ENCODE measurements at regions not wholly inside any gene's neighbourhood (a gene's known extent, or its start where the extent isn't known, plus 50 kb on each side); places are given as distances from the start of the nearest gene placed in this dataset.

DNA sequence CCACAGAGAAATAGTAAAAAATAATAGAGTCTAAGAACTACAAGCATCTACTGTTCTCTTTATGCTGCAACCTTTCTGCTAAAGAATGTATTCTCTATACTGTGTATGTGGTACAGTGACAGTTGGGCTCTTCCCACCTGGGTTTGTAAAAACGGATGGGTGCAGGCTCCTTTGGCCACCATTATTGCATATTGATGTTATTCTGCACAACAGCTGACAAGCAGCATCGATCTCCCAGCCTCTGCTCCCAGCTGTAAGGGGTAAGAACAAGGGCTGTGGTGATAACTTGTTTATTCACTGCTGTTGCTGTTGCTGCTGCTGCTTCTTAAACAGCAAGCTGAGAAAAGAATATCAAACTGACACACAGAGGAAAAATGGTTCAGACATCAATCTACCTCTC, 56.1 kb downstream of the KCNRG start:
- no peak for DNase-seq (ENCODE audit: low read depth in 2 of 2)

DNA sequence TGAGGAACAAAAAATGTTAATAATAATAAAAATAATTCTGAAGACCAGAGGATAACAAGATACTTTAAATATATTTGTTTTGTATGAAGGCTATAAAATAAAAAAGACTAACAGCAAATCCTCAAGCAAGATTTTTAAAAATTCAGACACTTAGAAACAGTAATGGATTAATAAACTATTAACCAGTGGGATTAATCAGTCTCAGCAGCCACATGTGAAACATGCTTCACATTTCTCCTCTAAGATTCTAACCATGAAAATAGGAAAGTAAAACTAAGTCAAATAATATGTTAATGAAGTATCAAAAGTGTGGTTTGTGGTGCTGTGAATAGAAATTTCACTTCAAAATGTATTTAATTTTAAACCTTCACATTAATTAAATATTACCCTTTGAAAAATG, 57.4 kb downstream of the KCNRG start:
- DNase-seq (ENCODE audit: low read depth in 2 of 2), result no peak

- no peak for DNase-seq (ENCODE audit: low read depth in 2 of 2)
Observed at GRCh38 chr13:50073340-50073739, 58.1 kb downstream of the KCNRG start.

DNA sequence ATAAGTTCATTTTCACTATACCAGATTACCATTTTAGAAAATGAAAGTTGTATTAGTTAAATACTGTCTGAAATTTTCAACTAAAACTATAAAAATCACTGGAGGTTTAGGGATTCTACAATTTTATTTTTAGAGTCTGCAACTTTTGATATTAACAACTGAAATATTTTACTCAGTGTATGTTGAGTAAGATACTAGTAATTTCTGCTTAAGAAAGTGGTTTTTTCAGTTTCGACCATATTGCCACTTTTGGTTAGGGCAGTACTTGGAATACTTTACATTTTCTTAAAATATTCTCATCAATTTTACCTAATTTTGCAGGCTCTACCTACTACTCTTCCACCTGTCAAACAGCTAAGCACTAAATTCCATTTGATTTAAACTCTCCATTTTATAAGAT, 59.6 kb downstream of the KCNRG start:
- DNase-seq (ENCODE audit: low read depth in 2 of 2), result no peak

- no peak for DNase-seq (ENCODE audit: low read depth in 2 of 2)
Observed at GRCh38 chr13:50075619-50076097, 60.4 kb downstream of the KCNRG start.

GRCh38 chr13:50077431-50077830, 62.2 kb downstream of the KCNRG start:
- no peak for DNase-seq (ENCODE audit: low read depth in 2 of 2)

- DNase-seq (ENCODE audit: low read depth in 2 of 2), result no peak
Observed at GRCh38 chr13:50078231-50078894, 63.1 kb downstream of the KCNRG start.

DNA sequence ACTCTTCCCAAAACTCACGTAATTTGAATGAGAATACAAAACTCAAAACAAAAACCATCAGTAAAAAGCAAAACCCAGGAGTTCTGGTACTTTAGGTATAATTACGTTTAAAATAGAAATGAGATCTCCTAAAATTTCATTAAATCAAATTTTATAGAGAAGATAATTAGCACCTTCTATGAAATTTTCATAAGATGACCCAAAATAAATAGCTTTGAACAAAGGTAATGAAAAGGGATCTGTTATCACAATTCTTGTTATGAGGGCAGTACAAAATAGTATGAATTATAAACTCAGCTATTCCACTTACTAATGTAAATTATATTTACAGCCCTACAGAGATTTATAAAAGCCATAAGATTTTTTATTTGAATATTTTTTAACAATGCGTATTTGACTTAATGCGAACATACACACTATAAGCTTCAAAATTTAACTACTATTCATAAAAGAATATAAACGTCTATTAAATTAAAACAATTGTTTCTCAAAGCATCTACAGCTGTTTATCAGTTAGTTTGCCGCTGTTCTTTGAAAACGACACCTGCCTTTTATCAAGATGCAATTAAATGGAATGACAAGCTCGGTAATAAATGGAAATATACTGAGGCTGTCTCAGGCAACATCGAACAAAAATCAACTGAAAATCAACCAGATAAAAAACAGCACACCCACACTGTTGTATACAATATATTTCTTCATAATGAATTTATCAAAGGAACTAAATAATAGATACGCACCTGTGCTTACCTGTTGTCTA, 63.8 kb downstream of the KCNRG start:
- DNase-seq (ENCODE audit: low read depth in 2 of 2), result no peak

DNA sequence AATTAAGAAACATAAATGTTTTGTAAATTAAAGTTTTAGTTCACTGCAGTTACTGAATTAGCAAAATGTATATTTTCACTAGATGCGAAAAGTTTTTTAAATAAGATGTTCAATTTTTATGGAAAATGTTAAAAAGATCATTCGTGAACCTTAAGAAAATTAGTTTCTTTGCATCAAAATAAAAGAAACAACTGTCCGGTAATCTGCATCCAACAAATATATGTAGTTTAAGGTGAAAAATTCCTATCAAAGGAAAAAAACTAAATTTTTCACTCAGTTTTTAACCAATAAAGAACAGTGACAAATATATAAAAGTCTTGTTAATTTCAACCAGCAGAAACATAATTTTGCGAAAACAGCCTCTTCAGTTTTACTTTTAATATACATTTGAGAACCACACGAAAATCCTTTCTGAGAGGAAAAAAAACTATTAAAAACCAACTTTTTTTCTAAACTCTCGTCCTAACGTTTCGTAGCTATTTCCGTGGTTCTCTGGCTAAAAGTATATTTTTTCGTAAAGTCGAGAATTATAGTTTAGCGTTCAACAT, 64.5 kb downstream of the KCNRG start:
- no peak for DNase-seq (ENCODE audit: low read depth in 2 of 2)

DNA sequence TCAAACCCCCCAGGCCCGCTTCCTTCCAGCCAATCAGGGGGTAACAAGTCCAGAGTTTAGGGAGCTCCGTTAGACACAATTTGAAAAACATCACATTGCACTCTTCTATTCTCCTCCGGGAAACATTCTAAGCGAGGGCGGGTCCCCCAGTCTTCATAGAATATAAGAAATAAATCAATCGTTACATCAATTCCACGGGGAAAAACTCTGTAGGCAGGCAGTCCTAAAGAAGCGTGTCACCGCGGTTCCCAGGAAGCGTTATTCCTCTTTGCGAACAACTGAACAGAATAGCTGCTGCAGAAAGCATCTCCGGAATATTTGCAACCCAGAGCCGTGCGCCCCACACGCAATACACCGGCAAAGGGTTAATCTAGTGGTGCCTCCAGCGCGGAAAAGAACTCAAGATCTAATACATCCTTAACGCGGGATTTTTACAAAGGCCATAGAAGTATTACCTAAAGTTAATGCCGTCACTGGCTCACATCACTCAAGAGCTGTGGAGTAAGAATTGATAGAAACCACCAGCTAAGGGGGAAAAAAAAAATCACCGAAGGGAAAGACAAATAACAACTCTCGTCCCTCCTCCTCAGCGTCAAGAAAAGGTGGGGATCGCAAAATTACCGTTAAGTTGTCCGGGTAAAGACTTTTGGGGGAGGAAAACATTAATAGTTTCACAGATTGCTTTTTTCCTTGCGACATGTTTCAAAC, 65.1 kb downstream of the KCNRG start:
- DNase-seq (ENCODE audit: low read depth in 2 of 2), result peak in 1 of 2 donors; percentile 9

DNA sequence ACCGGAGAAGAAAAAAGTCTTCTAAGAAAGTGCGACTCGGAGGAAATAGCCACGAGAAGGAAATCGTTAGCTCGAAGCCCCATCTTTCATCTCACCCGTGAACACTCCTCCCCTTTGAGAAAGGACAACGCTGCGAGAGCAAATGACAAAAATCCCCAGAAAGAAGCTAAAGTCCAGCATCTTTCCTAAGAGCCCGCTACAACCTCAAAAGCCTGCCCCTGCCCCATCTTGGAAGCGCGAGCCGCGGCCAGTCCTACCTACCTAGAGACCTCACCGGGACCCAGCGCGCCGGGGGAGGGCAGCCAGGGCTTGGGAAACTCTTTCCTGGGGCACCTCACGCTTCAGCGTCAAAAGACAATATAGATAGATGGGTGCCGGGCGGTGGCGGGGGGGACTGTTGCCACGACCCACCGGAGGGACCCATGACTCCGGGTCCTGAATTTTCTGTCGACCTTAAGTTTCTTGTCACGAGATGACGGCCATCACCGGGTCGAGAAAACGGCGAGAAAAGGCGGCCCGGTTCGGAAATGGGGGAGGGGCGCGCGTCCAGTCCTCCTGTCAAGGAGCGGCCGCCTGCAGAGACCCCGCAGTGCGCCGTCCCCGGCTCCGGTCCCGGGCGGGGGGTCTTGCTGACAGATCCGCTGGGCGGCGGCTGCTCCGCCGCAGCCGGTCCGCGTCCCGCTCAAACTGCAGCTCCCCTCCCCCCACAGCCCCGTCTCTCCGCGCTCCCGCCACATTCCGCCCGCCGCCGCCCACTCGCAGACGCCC, 65.9 kb downstream of the KCNRG start:
- peak; percentile 15 to 36 for DNase-seq (ENCODE audit: low read depth in 2 of 2)

DNA sequence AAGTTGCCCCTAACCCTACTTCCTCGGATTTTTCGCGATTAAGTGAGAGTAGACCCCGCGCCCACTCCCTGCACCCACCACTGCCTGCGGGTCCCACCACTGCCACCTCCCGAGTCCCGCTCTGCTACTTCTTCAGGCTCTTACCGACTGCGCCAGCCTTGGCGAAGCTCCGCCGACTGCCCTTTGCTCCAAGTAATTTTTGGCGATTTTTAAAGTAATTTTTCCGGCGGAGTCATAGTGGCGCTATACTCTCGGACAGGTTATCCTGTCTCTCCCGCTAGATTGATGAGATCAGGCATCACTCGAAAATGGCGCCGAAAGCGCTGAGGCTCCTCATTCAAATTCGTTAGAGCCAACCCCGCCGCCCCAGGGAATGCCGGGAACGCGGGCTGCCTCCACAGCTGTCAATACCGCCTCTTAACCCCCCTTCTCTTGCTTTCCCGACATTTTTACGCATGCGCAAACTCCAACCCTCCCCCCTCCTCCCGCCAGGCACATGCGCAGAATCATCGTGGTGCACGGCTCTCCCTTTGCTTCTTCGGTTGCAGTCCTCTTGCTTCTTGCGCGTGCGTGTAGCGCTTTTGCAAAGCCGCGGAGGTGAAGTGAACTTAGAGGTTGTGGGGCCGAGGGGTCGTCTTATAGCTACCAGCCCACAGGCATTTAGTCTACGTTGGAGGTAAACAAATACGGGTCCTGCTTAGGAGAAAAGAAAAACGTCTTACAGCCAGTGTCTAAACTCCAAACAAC, 66.6 kb downstream of the KCNRG start:
- peak; percentile 95 to 99 for DNase-seq (ENCODE audit: low read depth in 2 of 2)

DNA sequence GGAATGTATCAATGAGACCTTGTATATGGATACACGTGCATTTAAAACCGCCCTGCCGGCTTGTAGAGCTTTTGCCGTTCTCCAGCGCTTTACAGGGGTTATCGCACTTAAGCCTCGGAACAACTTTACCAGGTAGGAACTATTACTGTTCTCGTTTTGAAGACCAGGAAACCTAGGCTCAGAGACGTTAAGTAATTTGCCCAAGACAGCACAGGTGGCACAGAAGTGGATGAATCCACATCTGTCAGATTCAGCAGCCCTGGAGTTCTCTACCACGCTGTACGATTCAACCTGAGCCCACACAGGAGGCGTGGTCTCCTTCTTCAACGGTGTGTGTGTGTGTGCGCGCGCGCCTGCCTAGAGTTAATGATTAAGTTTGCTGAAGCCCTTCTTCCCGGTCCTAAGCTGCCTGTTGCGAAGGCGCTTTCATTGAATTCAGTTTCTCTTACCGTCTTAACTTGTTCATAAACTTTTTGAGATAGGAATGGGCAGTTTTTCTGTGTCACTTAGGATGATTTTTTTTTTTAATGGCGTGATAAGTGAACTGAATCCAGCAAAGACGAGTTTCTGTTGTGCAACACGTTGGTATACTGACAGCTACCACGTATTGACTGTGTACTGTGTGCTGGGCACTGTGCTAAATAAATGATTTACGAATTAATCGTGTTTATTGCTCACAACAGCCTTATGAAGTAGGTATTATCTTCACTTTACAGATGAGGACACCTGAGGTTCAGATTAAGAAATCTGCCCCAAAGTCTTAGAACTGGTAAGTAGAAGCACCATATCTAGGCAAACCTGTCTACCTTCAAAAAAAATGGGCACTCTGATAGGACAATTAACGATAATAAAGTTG, 67.4 kb downstream of the KCNRG start:
- DNase-seq (ENCODE audit: low read depth in 2 of 2), result peak; percentile 67 to 71

DNA sequence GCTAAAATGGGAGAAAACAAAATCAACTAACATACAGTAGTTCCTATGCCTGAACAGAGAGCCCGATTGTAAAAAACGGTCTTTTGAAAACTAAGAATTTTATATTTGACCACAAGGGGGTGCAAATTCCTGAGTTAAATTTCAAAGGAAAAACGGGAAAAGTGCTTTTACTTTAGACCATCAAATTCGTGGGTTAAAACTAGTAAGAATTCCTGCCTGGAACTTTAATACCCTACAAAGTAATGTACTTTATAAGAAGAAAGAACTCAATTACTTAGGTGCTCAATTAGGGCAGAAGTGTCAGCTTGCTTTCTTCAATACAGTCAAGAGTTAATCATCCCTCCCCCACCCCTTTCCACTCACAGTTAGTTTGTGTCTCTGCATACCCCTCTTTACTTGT, 69.8 kb downstream of the KCNRG start:
- no peak for DNase-seq (ENCODE audit: low read depth in 2 of 2)

- DNase-seq (ENCODE audit: low read depth in 2 of 2), result no peak
Observed at GRCh38 chr13:50089633-50090032, 74.4 kb downstream of the KCNRG start.

DNA sequence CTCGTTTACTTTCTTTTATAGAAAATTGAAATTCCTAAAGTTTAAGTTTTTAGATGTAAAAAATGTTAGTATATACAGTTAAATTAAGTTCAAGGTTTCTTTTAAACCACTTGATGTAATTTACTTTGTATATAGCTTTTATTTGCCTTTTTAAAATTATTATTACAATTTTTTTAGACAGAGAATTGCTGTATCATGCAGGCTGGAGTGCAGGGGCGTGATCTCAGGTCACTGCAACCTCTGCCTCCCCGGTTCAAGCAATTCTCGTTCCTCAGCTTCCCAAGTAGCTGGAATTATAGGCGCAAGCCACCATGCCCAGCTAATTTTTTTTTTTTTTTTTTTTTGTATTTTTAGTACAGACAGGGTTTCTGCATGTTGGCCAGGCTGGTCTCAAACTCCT, 75.0 kb downstream of the KCNRG start:
- DNase-seq (ENCODE audit: low read depth in 2 of 2), result no peak

GRCh38 chr13:50094615-50095293, 79.5 kb downstream of the KCNRG start:
- DNase-seq (ENCODE audit: low read depth in 2 of 2), result no peak

- no peak for DNase-seq (ENCODE audit: low read depth in 2 of 2)
Observed at GRCh38 chr13:50098693-50099092, 83.4 kb downstream of the KCNRG start.

DNA sequence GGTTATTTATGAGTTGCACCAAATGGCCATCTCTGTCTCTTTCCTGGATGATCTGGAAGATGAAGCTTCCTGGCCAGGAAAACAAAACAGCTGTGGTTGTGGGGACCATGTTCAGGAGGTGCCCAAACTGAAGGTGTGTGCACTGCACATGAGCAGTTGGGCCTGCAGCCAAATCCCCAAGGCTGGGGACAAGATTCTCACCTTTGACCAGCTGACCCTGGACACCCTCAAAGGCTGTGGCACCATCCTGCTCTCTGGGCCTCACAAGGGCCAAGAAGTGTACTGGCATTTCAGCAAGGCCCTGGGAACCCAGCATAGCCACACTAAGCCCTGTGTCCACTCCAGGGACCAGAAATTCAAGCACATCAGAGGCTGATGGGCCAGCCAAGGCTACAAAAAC, 84.2 kb downstream of the KCNRG start:
- DNase-seq (ENCODE audit: low read depth in 2 of 2), result no peak
